Hypothalamus (tissue), 51 donors: ENCODE measurements at regions not wholly inside any gene's neighbourhood (a gene's known extent, or its start where the extent isn't known, plus 50 kb on each side); places are given as distances from the start of the nearest gene placed in this dataset.

Experiments
- DNase-seq, 51 donors: peaks; one replicate each; lab custom pipeline; 2025; lab: John Stamatoyannopoulos, UW

DNA sequence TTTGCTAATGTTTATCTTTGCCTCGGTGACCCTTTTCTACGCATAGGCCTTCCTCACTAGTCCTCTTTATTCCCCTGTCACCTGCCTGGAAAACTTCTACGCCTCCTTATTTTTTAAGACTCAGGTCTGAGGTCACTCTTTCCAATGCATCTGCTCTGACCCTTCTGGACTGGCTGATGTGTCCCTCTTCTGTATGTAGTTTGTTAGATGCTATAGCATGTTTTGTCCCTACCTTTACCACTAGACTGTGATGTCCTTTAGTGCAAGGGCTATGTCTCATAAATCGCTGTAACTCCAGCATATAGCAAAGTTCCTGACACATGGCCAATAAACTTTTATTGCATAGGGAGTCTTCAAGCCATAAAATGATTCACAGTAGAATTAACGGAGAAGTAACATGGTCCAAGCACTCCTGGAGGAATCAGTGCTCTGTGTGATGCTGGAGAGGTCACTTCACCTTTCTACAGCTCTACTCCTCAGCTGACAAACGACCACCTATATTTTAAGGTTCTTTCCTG, 872.5 kb upstream of the SLIT2 start:
- no peak for DNase-seq

DNA sequence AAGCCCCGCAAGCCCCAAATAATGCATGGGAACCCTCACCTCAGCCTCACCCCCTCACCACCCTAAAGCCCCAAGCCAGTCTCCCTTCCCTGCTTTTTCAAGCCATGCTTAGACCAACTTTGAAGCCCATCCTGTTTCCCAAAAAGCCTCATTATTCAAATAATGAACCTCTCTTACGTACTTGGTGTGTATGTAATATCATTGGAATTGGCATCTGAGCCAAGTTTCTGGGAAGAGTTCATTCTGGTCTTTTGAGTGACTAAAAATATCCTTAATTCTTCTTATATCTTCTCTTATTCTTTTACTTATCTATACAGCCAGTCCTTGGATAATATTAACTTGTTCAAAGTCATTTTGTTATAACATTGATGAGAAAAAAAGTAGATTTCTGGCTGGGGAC, 875.8 kb upstream of the SLIT2 start:
- DNase-seq: no peak

DNA sequence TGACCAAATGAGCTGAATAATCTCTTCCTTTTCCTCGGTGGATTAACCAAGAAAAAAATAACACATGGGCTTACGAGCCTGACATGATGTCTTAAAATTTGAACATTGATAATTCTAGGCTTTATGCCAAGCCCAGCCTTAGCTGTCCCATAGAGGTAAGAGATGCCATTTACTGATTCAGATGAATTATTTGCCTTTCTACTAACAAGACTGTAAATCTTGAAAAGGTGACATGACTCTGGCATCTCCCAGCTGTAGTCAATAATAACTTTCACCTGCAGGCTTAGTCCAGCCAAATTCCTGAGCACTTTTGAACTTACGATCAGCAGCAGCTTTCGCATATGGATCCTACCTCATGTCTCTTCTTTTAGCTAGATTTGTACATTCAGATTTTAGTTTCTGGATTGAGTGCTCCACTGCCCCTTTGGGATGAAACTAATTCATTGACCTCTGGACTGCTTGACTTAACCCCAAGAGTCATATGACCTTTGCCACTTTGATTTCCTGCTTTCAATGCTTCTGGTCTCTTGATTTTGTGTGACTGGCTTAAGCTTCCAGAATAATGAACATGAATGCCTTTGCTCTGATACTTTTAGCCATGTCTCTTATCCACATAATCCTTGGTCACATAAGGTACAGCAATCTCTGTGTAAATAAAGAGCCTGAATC, 876.4 kb upstream of the SLIT2 start:
- DNase-seq: no peak

GRCh38 chr4:19372390-19372789, 879.3 kb upstream of the SLIT2 start:
- DNase-seq: no peak

- no peak for DNase-seq
Measured at GRCh38 chr4:19368800-19369199, 882.9 kb upstream of the SLIT2 start.

- DNase-seq: no peak
Measured at GRCh38 chr4:19366916-19367315, 884.8 kb upstream of the SLIT2 start.

DNA sequence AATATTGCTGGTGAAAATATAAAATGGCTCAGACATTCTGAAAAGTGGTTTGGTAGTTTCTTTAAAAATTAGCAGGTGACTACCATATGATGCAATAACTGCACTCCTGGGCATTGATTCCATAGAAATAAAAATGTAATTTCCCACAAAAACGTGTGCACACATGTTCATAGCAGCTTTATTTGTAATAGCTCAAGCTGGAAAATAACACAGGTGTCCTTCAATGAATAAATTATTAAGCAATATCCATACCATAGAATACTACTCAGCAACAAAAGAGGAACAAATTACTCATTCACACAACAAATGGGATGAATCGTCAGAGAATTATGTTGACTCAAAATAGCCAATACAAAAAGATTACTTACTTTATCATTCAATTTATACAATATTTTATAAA, 893.7 kb upstream of the SLIT2 start:
- DNase-seq: no peak

- DNase-seq: no peak
Measured at GRCh38 chr4:19349416-19349815, 902.3 kb upstream of the SLIT2 start.

DNA sequence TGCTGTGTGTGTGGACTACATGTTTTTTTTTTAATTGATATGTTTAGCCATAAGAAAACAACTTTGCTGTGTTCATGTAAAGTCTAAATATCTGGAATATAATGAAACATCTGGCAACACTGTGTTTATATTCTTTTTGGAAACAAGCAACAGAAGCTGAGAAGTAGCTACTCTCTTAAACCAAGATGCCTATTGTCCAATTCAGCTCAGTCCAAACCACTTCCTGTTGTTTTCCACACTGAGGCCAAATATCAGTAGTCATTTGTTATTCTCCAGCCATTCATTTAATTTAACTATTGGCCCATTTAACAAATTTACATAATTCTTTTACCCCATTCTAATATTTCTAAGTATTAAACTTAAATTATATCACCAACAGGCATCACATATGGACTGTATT, 903.0 kb upstream of the SLIT2 start:
- no peak for DNase-seq

DNA sequence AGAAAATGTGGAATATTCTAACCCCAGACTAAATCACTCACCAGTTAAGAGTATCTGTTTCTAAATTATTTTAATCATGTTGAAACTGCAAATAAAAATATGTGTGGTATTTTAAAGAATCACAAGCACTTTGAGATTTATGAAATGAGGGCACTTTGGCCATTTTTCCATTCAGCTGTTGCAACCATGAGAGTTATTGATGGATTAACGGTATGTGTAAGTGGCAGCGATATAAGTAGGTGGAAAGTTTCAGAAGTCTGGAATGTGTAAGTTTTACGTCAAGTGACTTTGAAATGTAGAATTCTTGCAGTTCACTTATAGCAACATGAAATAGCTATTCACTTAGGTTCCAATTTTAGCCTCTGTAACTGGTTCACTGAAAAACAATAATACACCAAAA, 905.1 kb upstream of the SLIT2 start:
- DNase-seq: no peak

DNA sequence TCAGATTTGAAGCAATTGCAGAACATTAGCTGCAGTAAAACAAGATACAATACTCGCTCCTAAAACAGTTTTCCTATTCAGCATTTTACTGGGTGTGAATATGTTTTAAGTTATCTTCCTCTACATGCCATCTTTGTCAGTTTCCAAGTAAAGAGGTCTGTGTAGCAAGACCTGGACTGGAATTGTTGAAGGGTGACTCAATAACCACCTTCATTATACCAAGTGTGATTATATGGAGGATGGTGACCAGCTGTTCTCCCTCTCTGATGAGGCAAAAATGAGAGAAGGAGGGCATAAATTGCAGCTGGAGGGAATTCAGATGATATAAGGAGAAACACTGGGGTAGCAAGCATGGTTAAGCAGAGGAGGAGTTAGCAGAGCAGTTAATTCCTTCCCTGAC, 922.1 kb upstream of the SLIT2 start:
- DNase-seq: no peak

DNA sequence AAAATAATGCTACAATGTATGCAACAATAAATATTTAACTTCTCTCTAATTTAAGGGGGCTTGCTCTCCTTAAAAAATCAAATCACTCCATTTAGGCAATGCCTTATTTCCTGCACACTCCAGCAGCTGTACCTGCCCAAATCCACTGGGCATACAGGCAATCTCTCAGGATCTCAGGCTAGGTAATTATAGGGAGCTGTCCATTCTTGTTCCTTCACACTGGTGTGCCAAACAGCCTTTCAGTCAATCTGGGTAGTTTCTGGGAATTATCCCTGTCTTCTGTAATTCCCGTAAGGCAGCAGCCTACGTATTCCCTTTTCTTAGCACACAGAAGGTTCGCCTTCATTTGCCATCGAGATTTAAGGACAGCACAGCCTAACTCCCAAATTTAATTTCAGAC, 922.6 kb upstream of the SLIT2 start:
- DNase-seq: no peak

DNA sequence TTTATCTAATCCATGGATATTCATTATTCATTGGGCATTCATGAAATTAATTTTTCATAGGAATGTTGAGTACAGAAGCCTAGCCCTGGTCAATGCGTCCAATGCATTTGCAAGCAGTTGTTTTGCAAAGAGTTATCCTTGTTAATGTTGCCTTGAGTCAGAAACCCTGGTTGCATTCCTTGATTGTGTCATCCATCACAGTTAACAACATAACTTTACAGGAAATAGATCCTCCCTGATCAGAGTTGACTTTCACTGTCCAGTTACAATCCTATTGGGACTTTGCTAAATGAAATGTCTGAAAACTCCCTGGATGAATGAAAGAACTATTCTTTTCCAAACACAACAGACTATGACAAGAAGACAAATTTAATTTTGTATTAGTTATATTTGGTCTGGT, 924.3 kb upstream of the SLIT2 start:
- no peak for DNase-seq

DNA sequence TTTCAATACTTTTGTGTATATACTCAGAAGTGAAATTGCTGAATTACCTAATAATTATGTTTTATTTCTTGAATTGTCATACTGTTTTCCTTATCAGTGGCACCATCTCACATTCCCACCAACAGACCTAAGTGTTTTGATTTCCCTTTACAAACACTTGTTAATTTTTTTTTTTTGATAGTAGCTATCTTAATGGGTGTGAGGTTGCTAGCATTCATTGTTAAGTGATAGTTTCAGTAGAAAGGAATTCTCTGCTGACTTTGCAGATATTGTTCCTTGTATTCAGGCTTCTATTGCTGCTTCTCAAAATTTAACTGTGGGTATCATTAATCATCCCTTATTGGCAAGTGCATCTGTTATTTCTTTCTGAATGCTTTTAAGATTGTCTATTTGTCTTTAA, 927.5 kb upstream of the SLIT2 start:
- DNase-seq: no peak

- DNase-seq: no peak
Measured at GRCh38 chr4:19319607-19320006, 932.1 kb upstream of the SLIT2 start.

- no peak for DNase-seq
Measured at GRCh38 chr4:19317377-19317776, 934.3 kb upstream of the SLIT2 start.

DNA sequence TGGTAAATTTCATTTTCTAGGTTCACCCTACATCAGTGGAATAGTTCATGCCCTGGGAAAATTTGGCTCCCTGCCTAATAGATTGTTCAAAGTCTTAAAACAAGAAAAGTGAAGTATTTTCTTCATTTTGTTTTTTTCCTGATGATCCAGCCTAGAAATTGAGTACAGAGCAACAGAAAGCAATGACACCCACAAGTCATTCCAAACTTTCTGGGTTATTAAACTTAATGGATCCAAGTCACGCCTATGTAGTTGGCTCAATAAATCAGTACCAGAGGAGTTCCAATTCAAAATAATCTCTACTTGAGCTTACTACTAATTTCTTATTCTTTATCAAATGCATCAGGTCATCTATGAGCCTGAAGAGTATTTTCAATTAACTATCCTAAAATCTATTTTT, 937.6 kb upstream of the SLIT2 start:
- DNase-seq: no peak

GRCh38 chr4:19309378-19309777, 942.3 kb upstream of the SLIT2 start:
- DNase-seq: peak in 1 of 51 donors; percentile 0

GRCh38 chr4:19304028-19304427, 947.7 kb upstream of the SLIT2 start:
- DNase-seq: no peak

DNA sequence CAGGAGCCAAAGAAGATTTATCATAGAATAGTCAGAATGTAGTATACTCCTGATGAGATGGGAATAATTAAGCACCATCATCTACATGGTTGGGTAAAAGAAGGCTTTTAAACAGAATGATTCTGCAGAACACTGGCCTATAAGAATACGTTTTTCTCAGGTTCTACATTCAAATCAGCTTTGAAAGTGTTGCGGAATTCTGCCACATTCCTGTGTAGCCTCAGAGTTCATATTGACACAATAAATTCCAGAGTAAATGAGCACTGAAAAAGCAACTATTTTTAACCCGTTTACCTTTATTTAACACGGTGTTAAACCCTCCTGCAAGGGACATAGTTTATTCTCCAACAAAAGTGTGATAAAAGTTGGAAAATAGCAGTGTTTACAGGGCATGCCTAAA, 950.2 kb upstream of the SLIT2 start:
- no peak for DNase-seq

- no peak for DNase-seq
Measured at GRCh38 chr4:19300213-19300612, 951.5 kb upstream of the SLIT2 start.

DNA sequence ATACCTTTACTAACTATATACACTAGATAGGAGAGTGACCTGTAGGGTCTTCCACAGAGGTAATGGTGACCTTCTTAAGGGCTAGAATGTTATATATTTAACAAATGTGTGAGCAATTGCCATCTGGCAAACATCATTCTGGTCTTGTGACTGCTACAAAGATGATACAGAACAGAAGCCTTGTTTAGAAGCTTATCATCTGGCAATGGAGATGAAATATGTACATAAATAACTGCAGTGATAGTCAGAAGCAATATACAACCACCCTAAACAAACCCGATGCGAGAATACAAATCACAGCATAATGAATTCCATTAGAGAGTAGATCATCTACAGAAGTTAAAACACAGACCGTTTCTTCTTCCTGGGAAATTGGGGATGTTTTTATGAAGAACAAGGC, 952.7 kb upstream of the SLIT2 start:
- no peak for DNase-seq

DNA sequence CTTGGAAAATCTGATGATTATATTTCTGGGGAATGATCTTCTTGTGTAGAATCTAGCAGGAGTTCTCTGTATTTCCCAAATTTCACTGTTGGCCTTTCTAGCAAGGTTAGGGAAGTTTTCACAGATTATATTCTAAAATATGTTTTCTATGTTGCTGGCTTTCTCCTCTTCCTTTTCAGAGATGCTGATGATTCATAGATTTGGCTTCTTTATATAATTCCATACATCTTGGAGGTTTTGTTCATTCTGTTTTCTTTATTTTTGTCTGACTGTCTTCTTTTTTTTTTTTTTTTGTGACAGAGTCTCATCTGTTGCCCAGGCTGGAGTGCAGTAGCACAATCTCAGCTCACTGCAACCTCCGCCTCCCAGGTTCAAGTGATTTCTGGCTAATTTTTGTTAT, 957.9 kb upstream of the SLIT2 start:
- no peak for DNase-seq
